ENCODE measurements at regions not wholly inside any gene's neighbourhood (a gene's known extent, or its start where the extent isn't known, plus 50 kb on each side); places are given as distances from the start of the nearest gene placed in this dataset.

DNA sequence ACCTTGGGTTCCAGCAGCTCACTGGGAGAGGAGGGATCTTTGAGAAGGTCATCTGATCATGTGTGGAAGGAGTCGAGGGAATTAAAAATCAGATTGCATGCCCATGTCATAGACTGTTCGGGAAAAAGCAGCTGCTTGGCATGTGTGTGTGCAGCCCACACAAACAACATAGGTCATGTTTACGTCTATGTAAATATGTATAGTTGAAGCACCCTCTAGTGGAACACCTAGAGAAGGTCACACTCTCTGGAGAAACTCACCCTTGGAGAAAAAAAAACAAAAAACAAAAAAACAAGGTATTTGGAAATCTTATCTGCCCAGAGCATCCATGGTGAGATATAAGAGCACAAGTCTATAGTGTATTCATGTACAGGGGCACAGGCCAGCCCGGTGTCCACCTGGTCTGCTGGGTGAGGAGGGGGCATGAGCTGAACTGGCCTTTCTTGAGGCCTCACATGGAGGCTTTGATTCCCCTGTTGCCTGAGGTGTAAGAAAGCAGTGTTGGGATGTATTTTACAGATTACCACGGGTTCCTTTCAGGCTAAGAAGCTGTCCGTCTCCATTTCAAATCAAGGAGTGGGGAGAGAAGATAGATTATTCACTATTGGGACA, 98.0 kb downstream of the NPY start:
- Mint-ChIP-seq H3K4me1 (ENCODE audit: unreplicated experiment) (no peaks in the 10 kb centered on the region), H3K4me3 (ENCODE audit: unreplicated experiment) (no peak overlapping the region), H3K27ac (ENCODE audit: unreplicated experiment) (no peak overlapping the region), H3K27me3 (ENCODE audit: unreplicated experiment) (no peaks in the 10 kb centered on the region), H3K36me3 (ENCODE audit: low read depth, unreplicated experiment) (no peaks in the 10 kb centered on the region), H3K9me3 (ENCODE audit: unreplicated experiment) (no peaks in the 10 kb centered on the region)
- TF ChIP-seq, protein P1, sequence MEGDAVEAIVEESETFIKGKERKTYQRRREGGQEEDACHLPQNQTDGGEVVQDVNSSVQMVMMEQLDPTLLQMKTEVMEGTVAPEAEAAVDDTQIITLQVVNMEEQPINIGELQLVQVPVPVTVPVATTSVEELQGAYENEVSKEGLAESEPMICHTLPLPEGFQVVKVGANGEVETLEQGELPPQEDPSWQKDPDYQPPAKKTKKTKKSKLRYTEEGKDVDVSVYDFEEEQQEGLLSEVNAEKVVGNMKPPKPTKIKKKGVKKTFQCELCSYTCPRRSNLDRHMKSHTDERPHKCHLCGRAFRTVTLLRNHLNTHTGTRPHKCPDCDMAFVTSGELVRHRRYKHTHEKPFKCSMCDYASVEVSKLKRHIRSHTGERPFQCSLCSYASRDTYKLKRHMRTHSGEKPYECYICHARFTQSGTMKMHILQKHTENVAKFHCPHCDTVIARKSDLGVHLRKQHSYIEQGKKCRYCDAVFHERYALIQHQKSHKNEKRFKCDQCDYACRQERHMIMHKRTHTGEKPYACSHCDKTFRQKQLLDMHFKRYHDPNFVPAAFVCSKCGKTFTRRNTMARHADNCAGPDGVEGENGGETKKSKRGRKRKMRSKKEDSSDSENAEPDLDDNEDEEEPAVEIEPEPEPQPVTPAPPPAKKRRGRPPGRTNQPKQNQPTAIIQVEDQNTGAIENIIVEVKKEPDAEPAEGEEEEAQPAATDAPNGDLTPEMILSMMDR (IDR thresholded peaks at IDR 0.05; ENCODE audit: unreplicated experiment): peak; percentile 64
- no peak for DNase-seq (ENCODE audit: low spot score)

DNA sequence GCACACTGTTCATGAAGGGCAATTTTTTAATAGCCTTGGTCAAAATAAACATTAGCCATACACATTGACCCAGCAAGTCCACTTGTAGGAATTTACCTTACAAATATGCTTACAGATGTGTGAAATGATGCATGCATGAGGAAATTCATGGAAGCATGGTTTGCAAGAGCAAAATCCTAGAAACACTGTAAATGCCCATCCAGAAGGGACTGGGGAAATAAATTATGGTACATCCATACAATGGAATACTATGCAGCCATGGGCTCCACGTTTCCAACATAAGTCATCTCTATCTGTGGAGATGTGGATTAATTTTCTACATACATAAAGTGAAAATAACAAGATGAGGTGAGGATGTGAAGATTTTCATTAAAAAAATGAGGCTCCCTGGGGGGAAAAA, 99.1 kb downstream of the NPY start:
- Mint-ChIP-seq H3K4me3 (ENCODE audit: unreplicated experiment) (no peak overlapping the region), H3K27ac (ENCODE audit: unreplicated experiment) (no peak overlapping the region), H3K36me3 (ENCODE audit: low read depth, unreplicated experiment) (no peaks in the 10 kb centered on the region), H3K27me3 (ENCODE audit: unreplicated experiment) (no peaks in the 10 kb centered on the region), H3K9me3 (ENCODE audit: unreplicated experiment) (no peaks in the 10 kb centered on the region), H3K4me1 (ENCODE audit: unreplicated experiment) (no peaks in the 10 kb centered on the region)
- no peak for DNase-seq (ENCODE audit: low spot score)
- TF ChIP-seq, protein P1 (IDR thresholded peaks at IDR 0.05; ENCODE audit: unreplicated experiment): no peak

DNA sequence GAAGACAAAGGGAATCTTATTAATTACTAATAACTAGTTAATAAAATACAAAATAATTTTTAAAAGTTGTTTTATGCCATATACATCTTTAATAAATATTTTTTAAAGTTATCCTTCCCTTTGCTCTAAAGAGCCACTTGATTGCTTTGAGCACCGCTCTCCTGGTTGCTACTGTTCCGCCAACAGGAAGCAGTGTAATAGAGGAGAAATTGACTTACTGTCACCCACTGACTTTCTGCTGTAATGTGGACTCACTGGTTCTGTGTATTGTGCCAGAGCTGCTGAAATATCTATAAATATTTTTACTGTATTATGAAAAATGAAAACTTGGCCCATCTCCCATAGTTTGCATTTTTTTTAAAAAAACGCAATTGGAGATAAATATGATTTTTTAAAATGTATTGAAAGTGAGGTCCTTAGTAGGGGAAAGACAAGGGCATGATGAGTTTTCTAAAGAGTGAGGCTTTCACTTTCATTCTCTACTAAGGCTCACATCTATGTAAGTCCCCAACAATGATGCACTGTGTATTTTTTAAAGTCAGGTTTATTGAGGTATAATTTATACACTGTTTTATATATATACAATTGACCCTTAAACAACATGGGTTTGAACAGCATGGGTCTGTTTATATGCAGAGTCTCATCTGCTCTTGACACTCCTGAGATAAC, 100.5 kb downstream of the NPY start:
- TF ChIP-seq, protein P1 (IDR thresholded peaks at IDR 0.05; ENCODE audit: unreplicated experiment): no peak
- Mint-ChIP-seq H3K27me3 (ENCODE audit: unreplicated experiment) (no peaks in the 10 kb centered on the region), H3K36me3 (ENCODE audit: low read depth, unreplicated experiment) (no peaks in the 10 kb centered on the region), H3K27ac (ENCODE audit: unreplicated experiment) (no peak overlapping the region), H3K4me3 (ENCODE audit: unreplicated experiment) (no peak overlapping the region), H3K9me3 (ENCODE audit: unreplicated experiment) (no peaks in the 10 kb centered on the region), H3K4me1 (ENCODE audit: unreplicated experiment) (no peaks in the 10 kb centered on the region)
- DNase-seq (ENCODE audit: low spot score): no peak

DNA sequence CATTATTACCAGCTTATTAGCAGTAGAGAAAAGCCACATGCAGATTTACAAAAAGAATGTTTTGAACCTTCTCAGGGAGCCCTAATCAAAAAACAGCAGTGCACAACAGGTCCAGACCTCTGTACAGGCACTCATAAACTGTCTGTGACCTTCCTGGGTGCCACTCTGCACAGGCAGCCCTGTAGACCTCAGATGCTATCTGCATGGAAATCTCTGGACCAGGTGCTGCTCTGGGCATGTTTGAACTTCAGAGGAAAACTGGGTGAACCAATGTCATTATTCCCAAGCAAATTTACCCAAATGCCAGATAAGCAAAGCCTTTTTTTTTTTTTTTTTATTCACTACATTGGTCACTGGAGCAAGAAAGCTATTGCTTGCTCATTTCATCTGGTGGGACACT, 104.2 kb downstream of the NPY start:
- H3K4me1 Mint-ChIP-seq (ENCODE audit: unreplicated experiment): no peaks in the 10 kb centered on the region
- no peaks in the 10 kb centered on the region for H3K9me3 Mint-ChIP-seq (ENCODE audit: unreplicated experiment)
- TF ChIP-seq, protein P1 (IDR thresholded peaks at IDR 0.05; ENCODE audit: unreplicated experiment): no peak
- no peak overlapping the region for H3K4me3 Mint-ChIP-seq (ENCODE audit: unreplicated experiment)
- no peak overlapping the region for H3K27ac Mint-ChIP-seq (ENCODE audit: unreplicated experiment)
- no peak for DNase-seq (ENCODE audit: low spot score)
- H3K27me3 Mint-ChIP-seq (ENCODE audit: unreplicated experiment): no peaks in the 10 kb centered on the region
- H3K36me3 Mint-ChIP-seq (ENCODE audit: low read depth, unreplicated experiment): no peaks in the 10 kb centered on the region

DNA sequence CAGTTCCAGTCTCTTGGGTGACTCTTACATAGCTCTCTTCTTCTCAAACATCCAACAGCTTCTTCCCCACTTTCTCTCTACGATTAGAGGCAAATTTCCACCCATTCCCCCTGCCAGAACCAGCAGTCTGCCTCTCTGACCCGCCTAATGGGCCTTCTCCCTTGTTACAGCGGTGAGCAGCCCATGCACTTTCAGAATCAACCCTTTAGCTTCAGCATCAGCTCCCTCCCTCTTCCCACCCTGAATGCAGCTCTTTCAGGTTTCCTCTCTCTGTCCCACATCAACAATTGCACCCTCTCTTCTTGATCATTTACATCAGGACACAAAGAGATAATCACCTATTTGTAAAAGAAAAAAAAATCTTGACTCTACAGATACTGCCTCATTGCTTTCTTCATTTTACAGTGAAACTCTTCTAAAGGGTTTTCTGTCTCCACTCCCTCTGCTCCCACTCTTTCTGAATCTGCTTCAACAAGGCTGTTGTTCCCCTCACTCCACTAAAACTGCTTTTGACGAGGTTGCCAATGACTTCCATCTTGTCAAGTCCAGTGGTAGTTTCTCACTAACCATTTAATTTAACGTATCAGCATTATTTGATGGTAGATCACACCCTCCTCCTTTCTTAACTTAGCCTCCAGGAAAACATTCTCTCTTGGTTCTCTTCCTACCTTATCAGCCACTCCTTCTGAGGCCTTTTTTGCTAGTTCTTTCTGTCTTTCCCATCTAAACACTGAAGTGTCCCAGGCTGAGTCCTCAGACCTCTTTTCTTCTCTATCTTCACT, 106.6 kb downstream of the NPY start:
- Mint-ChIP-seq H3K4me3 (ENCODE audit: unreplicated experiment) (no peak overlapping the region), H3K36me3 (ENCODE audit: low read depth, unreplicated experiment) (no peaks in the 10 kb centered on the region), H3K9me3 (ENCODE audit: unreplicated experiment) (no peaks in the 10 kb centered on the region), H3K4me1 (ENCODE audit: unreplicated experiment) (no peaks in the 10 kb centered on the region), H3K27me3 (ENCODE audit: unreplicated experiment) (no peaks in the 10 kb centered on the region), H3K27ac (ENCODE audit: unreplicated experiment) (no peak overlapping the region)
- TF ChIP-seq, protein P1 (IDR thresholded peaks at IDR 0.05; ENCODE audit: unreplicated experiment): no peak
- no peak for DNase-seq (ENCODE audit: low spot score)
